Peyer's patch (tissue), 4 donors: ENCODE measurements at regions not wholly inside any gene's neighbourhood (a gene's known extent, or its start where the extent isn't known, plus 50 kb on each side); places are given as distances from the start of the nearest gene placed in this dataset.

Source experiments
- DNase-seq, 3 donors: peaks; one replicate each; pipeline ENCODE4 v3.0.0-alpha.2; 2017 to 2019
- H3K27ac ChIP-seq, 4 donors: fragments of 200-600 bp; sonication (generic); one replicate each; pipeline ENCODE4 v1.5.1; 2016 to 2019
- H3K27me3 ChIP-seq, 2 donors: fragments of 200-600 bp; sonication (generic); one replicate each; pipeline ENCODE4 v1.5.1; 2019
- H3K36me3 ChIP-seq, 3 donors: fragments of 200-600 bp; sonication (generic); one replicate each; pipeline ENCODE4 v1.5.1; 2016 to 2019
- H3K4me1 ChIP-seq, 4 donors: fragments of 200-600 bp; sonication (generic); one replicate each; pipeline ENCODE4 v1.5.1; 2016 to 2019
- H3K4me3 ChIP-seq, 4 donors: fragments of 200-600 bp; sonication (generic); 1 replicate in 3 of 4; 2 replicates in 1 of 4; pipeline ENCODE4 v1.5.1; 2016 to 2019; ENCODE audit warnings: mild to moderate bottlenecking in 1 of 4
- H3K9me3 ChIP-seq, 4 donors: fragments of 200-600 bp; sonication (generic); one replicate each; pipeline ENCODE4 v1.5.1; 2016 to 2019; ENCODE audit warnings: mild to moderate bottlenecking in 1 of 4
- CTCF ChIP-seq, 6 experiments: fragments of 450-650 bp in 4 of 6; fragments of 200-600 bp in 2 of 6; sonication (generic) in 1 of 6; IDR thresholded peaks; one replicate each; pipeline ENCODE4 v1.5.1; 2017 to 2019; ENCODE audit warnings: antibody characterized with exemption in 6 of 6, mild to moderate bottlenecking in 3 of 6, moderate library complexity in 1 of 6
- POLR2A ChIP-seq, 2 donors: fragments of 450-650 bp; IDR thresholded peaks; one replicate each; pipeline ENCODE4 v1.5.1; 2017; ENCODE audit warnings: antibody characterized with exemption in 2 of 2, mild to moderate bottlenecking in 2 of 2, moderate library complexity in 2 of 2

- no peak for DNase-seq
- Histone ChIP-seq H3K4me3 (no peak overlapping the region), H3K27ac (no peak overlapping the region)
These were observed 797.3 kb downstream of the SLC16A7 start for GRCh38 chr12:60393093-60393492.

GRCh38 chr12:60394665-60395064, 798.8 kb downstream of the SLC16A7 start:
- TF ChIP-seq CTCF (IDR thresholded peaks at IDR 0.05) (no peak), POLR2A (IDR thresholded peaks at IDR 0.05) (no peak)
- no peak for DNase-seq
- Histone ChIP-seq H3K27ac (no peak overlapping the region), H3K4me1 (no peaks in the 10 kb centered on the region), H3K36me3 (no peaks in the 10 kb centered on the region), H3K9me3 (no peaks in the 10 kb centered on the region), H3K4me3 (no peak overlapping the region), H3K27me3 (no peaks in the 10 kb centered on the region)

More at GRCh38 chr12:60393093-60393492, 797.3 kb downstream of the SLC16A7 start:
- TF ChIP-seq POLR2A (IDR thresholded peaks at IDR 0.05) (no peak), CTCF (IDR thresholded peaks at IDR 0.05) (no peak)
- Histone ChIP-seq H3K27me3 (no peaks in the 10 kb centered on the region), H3K36me3 (no peaks in the 10 kb centered on the region), H3K9me3 (no peaks in the 10 kb centered on the region), H3K4me1 (no peaks in the 10 kb centered on the region)

GRCh38 chr12:60398547-60398946, 802.7 kb downstream of the SLC16A7 start:
- H3K27ac ChIP-seq: no peak overlapping the region
- DNase-seq: no peak
- TF ChIP-seq POLR2A (IDR thresholded peaks at IDR 0.05) (no peak), CTCF (IDR thresholded peaks at IDR 0.05) (no peak)
- H3K4me1 ChIP-seq: no peaks in the 10 kb centered on the region
- H3K4me3 ChIP-seq: no peak overlapping the region
- no peaks in the 10 kb centered on the region for H3K27me3 ChIP-seq
- no peaks in the 10 kb centered on the region for H3K9me3 ChIP-seq
- no peaks in the 10 kb centered on the region for H3K36me3 ChIP-seq

- H3K27me3 ChIP-seq: no peaks in the 10 kb centered on the region
- no peak overlapping the region for H3K4me3 ChIP-seq
- H3K9me3 ChIP-seq: no peaks in the 10 kb centered on the region
- H3K36me3 ChIP-seq: no peaks in the 10 kb centered on the region
- no peaks in the 10 kb centered on the region for H3K4me1 ChIP-seq
- H3K27ac ChIP-seq: no peak overlapping the region
- TF ChIP-seq POLR2A (IDR thresholded peaks at IDR 0.05) (no peak), CTCF (IDR thresholded peaks at IDR 0.05) (no peak)
- no peak for DNase-seq
These were observed 803.2 kb downstream of the SLC16A7 start for GRCh38 chr12:60399064-60399463.

- H3K27me3 ChIP-seq: no peaks in the 10 kb centered on the region
- no peak overlapping the region for H3K4me3 ChIP-seq
- H3K27ac ChIP-seq: no peak overlapping the region
- TF ChIP-seq CTCF (IDR thresholded peaks at IDR 0.05) (no peak), POLR2A (IDR thresholded peaks at IDR 0.05) (no peak)
- H3K36me3 ChIP-seq: no peaks in the 10 kb centered on the region
- DNase-seq: no peak
- no peaks in the 10 kb centered on the region for H3K4me1 ChIP-seq
- H3K9me3 ChIP-seq: no peaks in the 10 kb centered on the region
These were observed 807.2 kb downstream of the SLC16A7 start for GRCh38 chr12:60402996-60403395.

GRCh38 chr12:60415351-60415750, 819.5 kb downstream of the SLC16A7 start:
- Histone ChIP-seq H3K4me1 (no peaks in the 10 kb centered on the region), H3K27ac (no peak overlapping the region), H3K36me3 (no peaks in the 10 kb centered on the region), H3K4me3 (no peak overlapping the region), H3K27me3 (no peaks in the 10 kb centered on the region), H3K9me3 (no peaks in the 10 kb centered on the region)
- no peak for TF ChIP-seq CTCF (IDR thresholded peaks at IDR 0.05)
- no peak for TF ChIP-seq POLR2A (IDR thresholded peaks at IDR 0.05)
- no peak for DNase-seq
